HFF-Myc (cell line): ENCODE measurements at regions not wholly inside any gene's neighbourhood (a gene's known extent, or its start where the extent isn't known, plus 50 kb on each side); places are given as distances from the start of the nearest gene placed in this dataset.

Experiments used
- DNase-seq: peaks from one replicate; pipeline ENCODE4 v3.0.0-alpha.2; 2011; ENCODE audit warnings: low read depth; ENCODE audit errors: extremely low read depth
- H3K4me3 ChIP-seq: replicated peaks from 2 replicates; pipeline ENCODE4 v1.5.1; 2011; ENCODE audit warnings: low read depth, mild to moderate bottlenecking, control low read depth, low read length
- CTCF ChIP-seq: IDR thresholded peaks from 2 replicates; pipeline ENCODE4 v1.5.1; 2012; ENCODE audit warnings: mild to moderate bottlenecking, low read depth, low read length, control low read depth; ENCODE audit errors: missing control alignments

GRCh38 chr18:34458410-34458977 is 233.8 kb upstream of the NOL4 start:
- H3K4me3 ChIP-seq: no peak overlapping the region
- TF ChIP-seq CTCF: no peak
- DNase-seq: no peak

GRCh38 chr18:34461266-34461665 is 236.6 kb upstream of the NOL4 start:
- no peak for DNase-seq
- no peak for TF ChIP-seq CTCF
- no peak overlapping the region for H3K4me3 ChIP-seq

- TF ChIP-seq CTCF: no peak
- H3K4me3 ChIP-seq: no peak overlapping the region
- DNase-seq: no peak
These were observed 242.3 kb upstream of the NOL4 start for GRCh38 chr18:34467058-34467457.

- no peak overlapping the region for H3K4me3 ChIP-seq
- DNase-seq: no peak
- no peak for TF ChIP-seq CTCF
These were observed 229.9 kb upstream of the DTNA start for GRCh38 chr18:34480162-34480700.

GRCh38 chr18:34482204-34482603 is 227.9 kb upstream of the DTNA start:
- DNase-seq: no peak
- no peak for TF ChIP-seq CTCF
- H3K4me3 ChIP-seq: no peak overlapping the region

GRCh38 chr18:34483198-34483597 is 226.9 kb upstream of the DTNA start:
- no peak overlapping the region for H3K4me3 ChIP-seq
- DNase-seq: no peak
- TF ChIP-seq CTCF: no peak

- H3K4me3 ChIP-seq: no peak overlapping the region
- DNase-seq: no peak
- TF ChIP-seq CTCF: no peak
These were observed 218.4 kb upstream of the DTNA start for GRCh38 chr18:34491719-34492118.
